ENCODE measurements at regions not wholly inside any gene's neighbourhood (a gene's known extent, or its start where the extent isn't known, plus 50 kb on each side); places are given as distances from the start of the nearest gene placed in this dataset.
"Not testable (repeated sequence)": the region's sequence is repeated elsewhere in the genome, so short reads cannot be mapped to it uniquely, and the experiment has no call there.

- DNase-seq: peak; percentile 12
Observed at GRCh38 chr3:145219355-145220235, 941.4 kb downstream of the PLOD2 start.

- no peak for DNase-seq
Observed at GRCh38 chr3:145224886-145225285, 936.1 kb downstream of the PLOD2 start.

GRCh38 chr3:145243875-145244274 is 917.1 kb downstream of the PLOD2 start:
- DNase-seq: no peak

GRCh38 chr3:145244327-145244726 is 916.7 kb downstream of the PLOD2 start:
- DNase-seq: no peak

GRCh38 chr3:145246291-145246690 is 914.7 kb downstream of the PLOD2 start:
- DNase-seq: no peak

DNA sequence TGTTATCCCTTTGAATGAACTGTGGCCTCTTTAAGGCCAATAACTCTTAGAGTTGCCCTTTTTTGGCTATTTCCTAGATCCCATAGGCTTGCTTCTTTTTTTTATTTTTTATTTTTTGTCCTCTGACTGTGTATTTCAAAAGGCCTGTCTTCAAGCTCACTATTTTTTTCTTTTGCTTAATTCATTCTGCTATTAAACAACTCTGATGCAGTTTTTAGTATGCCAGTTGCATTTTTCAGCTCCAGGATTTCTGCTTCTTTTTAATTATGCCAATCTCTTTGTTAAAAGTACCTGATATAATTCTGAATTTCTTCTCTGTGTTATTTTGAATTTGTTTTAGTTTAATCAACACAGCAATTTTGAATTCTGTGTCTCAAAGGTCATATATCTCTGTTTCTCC is 912.1 kb downstream of the PLOD2 start:
- DNase-seq: no peak

- DNase-seq: no peak
Observed at GRCh38 chr3:145251311-145251710, 909.7 kb downstream of the PLOD2 start.

DNA sequence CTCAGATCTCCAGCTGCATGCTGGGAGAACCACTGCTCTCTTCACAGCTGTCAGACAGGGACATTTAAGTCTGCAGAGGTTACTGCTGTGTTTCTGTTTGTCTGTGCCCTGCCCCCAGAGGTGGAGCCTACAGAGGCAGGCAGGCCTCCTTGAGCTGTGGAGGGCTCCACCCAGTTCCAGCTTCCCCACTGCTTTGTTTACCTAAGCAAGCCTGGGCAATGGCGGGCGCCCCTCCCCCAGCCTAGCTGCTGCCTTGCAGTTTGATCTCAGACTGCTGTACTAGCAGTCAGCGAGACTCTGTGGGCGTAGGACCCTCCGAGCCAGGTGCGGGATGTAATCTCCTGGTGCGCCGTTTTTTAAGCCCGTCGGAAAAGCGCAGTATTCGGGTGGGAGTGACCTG is 903.0 kb downstream of the PLOD2 start:
- not testable (repeated sequence) for DNase-seq

GRCh38 chr3:145259166-145259880 is 901.7 kb downstream of the PLOD2 start:
- DNase-seq: no peak

GRCh38 chr3:145263458-145263857 is 897.5 kb downstream of the PLOD2 start:
- not testable (repeated sequence) for DNase-seq

- DNase-seq: no peak
Observed at GRCh38 chr3:145266368-145266767, 894.6 kb downstream of the PLOD2 start.

DNA sequence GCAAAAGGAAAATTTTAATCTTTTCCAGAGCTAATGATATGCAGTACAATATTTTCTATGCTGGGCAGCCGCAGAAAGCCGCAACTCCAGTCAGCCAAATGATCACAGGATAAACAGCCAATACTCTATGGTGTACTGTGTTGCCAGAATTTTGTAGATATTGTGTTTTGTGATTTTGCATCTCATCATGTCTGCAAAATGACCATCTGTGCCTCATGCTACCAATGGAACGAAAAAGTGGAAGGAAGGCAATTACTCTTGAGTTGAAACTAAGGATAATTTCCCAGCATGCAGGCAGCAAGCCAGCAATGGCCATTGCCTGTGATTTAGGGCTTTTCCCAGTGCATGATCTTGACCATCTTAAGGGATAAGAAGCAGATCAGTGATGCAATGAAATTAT is 891.9 kb downstream of the PLOD2 start:
- no peak for DNase-seq

DNA sequence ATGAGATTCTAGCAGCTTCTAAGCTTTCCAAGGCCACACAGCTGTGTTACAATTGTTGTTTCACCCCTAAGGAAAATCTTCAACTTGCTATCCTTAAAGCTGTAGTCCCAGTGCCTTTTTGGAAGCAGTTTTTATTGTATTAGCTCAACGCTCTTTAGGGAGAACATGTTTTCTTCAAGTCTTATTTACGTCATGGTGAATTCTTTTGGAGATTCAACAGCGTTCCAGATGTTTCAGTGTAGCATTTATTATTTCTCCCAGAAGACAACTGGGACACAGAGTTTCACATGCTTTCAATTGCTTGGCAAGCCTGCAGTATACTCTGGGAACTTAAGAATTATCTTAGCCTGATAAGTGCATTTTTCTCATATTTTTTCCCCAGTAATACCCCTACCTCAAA is 888.3 kb downstream of the PLOD2 start:
- no peak for DNase-seq

DNA sequence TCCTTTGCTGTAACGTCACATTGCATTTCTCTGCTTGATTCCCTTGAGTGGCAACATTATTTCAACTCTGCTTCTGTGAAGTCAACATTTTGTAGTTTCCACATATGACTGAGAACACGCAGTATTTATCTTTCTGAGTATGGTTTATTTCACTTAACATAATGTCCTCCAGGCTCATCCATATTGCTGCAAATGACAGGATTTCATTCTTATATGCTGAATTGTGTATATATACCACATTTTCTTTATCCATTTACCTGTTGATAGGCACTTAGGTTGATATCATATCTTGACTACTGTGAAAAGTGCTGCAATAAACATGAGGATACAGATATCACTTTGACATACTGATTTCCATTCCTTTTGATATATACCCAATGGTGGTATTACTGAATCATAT is 878.5 kb downstream of the PLOD2 start:
- no peak for DNase-seq

GRCh38 chr3:145286937-145287336 is 874.0 kb downstream of the PLOD2 start:
- no peak for DNase-seq

GRCh38 chr3:145290010-145290409 is 871.0 kb downstream of the PLOD2 start:
- DNase-seq: no peak

GRCh38 chr3:145294572-145294971 is 866.4 kb downstream of the PLOD2 start:
- no peak for DNase-seq

GRCh38 chr3:145307272-145307671 is 853.7 kb downstream of the PLOD2 start:
- DNase-seq: no peak

DNA sequence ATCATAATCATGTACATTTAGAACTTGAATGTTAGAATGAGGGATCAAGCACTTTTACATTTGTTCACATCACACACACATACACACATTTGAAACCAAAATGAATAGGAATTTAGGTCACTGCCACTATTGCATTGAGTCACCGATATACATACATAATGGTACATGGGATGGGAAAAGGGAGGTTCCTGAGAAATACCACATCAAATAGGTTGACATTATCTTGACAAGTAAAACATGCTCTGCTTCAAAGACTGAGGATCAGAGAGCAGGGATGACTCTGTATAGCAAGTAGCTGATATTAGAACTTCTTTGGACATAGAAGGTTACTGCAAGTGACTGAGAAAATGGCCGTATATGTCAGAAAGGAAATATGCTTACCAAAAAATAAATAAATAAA is 847.2 kb downstream of the PLOD2 start:
- no peak for DNase-seq

- DNase-seq: not testable (repeated sequence)
Observed at GRCh38 chr3:145316253-145316652, 844.7 kb downstream of the PLOD2 start.

DNA sequence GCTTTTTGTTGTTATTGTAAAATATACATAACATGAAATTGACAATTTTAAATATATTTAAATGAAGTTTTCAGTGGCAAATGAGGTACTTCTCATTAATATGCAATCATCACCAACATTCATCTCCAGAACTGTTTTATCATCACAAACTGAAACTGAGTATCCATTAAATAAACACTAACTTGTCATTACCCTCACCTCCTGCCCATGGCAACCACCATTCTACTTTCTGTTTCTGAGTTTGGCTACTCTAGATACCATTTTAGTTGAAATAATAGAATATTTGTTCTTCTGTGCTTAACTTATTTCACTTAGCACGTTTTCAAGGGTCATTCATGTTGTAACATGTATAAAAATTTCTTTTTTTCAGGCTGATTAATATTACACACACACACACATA is 834.3 kb downstream of the PLOD2 start:
- no peak for DNase-seq

DNA sequence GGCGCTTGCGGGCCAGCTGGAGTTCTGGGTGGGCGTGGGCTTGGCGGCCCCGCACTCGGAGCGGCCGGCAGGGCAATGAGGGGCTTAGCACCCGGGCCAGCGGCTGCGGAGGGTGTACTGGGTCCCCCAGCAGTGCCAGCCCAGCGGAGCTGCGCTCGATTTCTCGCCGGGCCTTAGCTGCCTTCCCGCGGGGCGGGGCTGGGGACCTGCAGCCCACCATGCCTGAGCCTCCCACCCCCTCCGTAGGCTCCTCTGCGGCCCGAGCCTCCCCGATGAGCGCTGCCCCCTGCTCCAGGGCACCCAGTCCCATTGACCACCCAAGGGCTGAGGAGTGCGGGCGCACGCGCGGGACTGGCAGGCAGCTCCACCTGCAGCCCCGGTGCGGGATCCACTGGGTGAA is 827.6 kb downstream of the PLOD2 start:
- not testable (repeated sequence) for DNase-seq

DNA sequence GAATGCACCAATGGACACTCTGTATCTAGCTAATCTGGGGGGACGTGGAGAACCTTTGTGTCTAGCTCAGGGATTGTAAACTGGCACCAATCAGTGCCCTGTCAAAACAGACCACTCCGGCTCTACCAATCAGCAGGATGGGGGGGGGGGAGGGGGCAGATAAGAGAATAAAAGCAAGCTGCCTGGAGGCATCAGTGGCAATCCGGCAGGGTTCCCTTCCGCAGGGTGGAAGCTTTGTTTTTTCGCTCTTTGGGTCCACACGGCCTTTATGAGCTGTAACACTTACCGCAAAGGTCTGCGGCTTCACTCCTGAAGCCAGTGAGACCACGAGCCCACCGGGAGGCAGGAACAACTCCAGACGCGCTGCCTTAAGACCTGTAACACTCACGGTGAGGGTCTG is 827.1 kb downstream of the PLOD2 start:
- DNase-seq: no peak

DNA sequence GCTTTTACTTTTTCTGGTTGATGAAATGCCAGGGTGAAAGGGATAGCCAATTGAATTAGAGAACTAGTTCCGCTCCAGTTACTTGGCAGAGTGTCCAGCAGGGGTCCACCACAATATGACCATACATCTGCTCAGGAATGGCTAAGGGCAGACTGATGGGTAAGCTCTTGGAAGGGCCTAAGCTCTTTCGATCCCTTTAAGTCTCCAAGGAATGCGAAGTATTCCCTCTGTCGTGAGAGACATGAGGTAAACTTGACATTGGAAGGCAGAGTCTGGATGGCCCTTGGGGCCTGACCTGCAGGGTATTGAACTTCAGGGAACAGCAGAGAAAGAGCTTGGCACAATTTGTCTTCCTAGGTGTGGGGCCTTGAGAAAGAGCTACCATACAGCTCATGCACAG is 805.8 kb downstream of the PLOD2 start:
- no peak for DNase-seq
